H9 (cell line): ENCODE measurements at regions not wholly inside any gene's neighbourhood (a gene's known extent, or its start where the extent isn't known, plus 50 kb on each side); places are given as distances from the start of the nearest gene placed in this dataset.

Experiments used
- DNase-seq: peaks from one replicate; pipeline ENCODE4 v3.0.0-alpha.2; 2017
- H2AFZ ChIP-seq: one replicate; pipeline ENCODE4 v1.6.1; 2013; ENCODE audit warnings: mild to moderate bottlenecking, low read length, control low read depth, moderate library complexity
- H2AK5ac ChIP-seq: 2 replicates; pipeline ENCODE4 v1.6.1; 2013; ENCODE audit warnings: low read length, control low read depth, mixed read lengths; ENCODE audit not compliant: insufficient read length
- H2BK120ac ChIP-seq: one replicate; pipeline ENCODE4 v1.6.1; 2013; ENCODE audit warnings: low read depth, mild to moderate bottlenecking, low read length, control low read depth, inconsistent platforms; ENCODE audit not compliant: poor library complexity, severe bottlenecking
- H2BK12ac ChIP-seq: 2 replicates; pipeline ENCODE4 v1.6.1; 2013; ENCODE audit warnings: low read length, control low read depth, mixed read lengths, low read depth; ENCODE audit not compliant: insufficient read length
- H2BK15ac ChIP-seq: 2 replicates; pipeline ENCODE4 v1.6.1; 2013; ENCODE audit warnings: low read depth, low read length, control low read depth
- H2BK20ac ChIP-seq: one replicate; pipeline ENCODE4 v1.6.1; 2013; ENCODE audit warnings: low read depth, mild to moderate bottlenecking, low read length, control low read depth, inconsistent platforms; ENCODE audit not compliant: poor library complexity, severe bottlenecking
- H2BK5ac ChIP-seq: 2 replicates; pipeline ENCODE4 v1.6.1; 2013; ENCODE audit warnings: low read length, control low read depth, mixed read lengths; ENCODE audit not compliant: insufficient read length
- H3K14ac ChIP-seq: 2 replicates; pipeline ENCODE4 v1.6.1; 2013; ENCODE audit warnings: low read length, control low read depth; ENCODE audit not compliant: insufficient read depth
- H3K18ac ChIP-seq: 2 replicates; pipeline ENCODE4 v1.6.1; 2013; ENCODE audit warnings: low read depth, mild to moderate bottlenecking, mixed read lengths, low read length, control low read depth; ENCODE audit not compliant: insufficient read length
- H3K23ac ChIP-seq: 2 replicates; pipeline ENCODE4 v1.6.1; 2013; ENCODE audit warnings: low read length, control low read depth, mixed read lengths, low read depth; ENCODE audit not compliant: insufficient read length
- H3K23me2 ChIP-seq: 2 replicates; pipeline ENCODE4 v1.6.1; 2013; ENCODE audit warnings: low read depth, mild to moderate bottlenecking, mixed read lengths, low read length, control low read depth; ENCODE audit not compliant: insufficient read length, poor library complexity, severe bottlenecking
- H3K27ac ChIP-seq: 2 replicates; pipeline ENCODE4 v1.5.1; 2013; ENCODE audit warnings: low read length, control low read depth, mixed read lengths, low read depth; ENCODE audit not compliant: insufficient read length
- H3K27me3 ChIP-seq: 2 replicates; pipeline ENCODE4 v1.6.1; 2013; ENCODE audit warnings: low read length, control low read depth, inconsistent platforms; ENCODE audit not compliant: insufficient read depth
- H3K4ac ChIP-seq: 2 replicates; pipeline ENCODE4 v1.6.1; 2013; ENCODE audit warnings: low read depth, mild to moderate bottlenecking, control low read depth, inconsistent platforms, low read length, moderate library complexity
- H3K4me1 ChIP-seq: 2 replicates; pipeline ENCODE4 v1.6.1; 2013; ENCODE audit warnings: low read length, control low read depth, inconsistent platforms; ENCODE audit not compliant: insufficient read depth
- H3K4me2 ChIP-seq: 2 replicates; pipeline ENCODE4 v1.6.1; 2013; ENCODE audit warnings: low read length, control low read depth, mixed read lengths; ENCODE audit not compliant: insufficient read length, insufficient read depth
- H3K56ac ChIP-seq: 2 replicates; pipeline ENCODE4 v1.6.1; 2013; ENCODE audit warnings: low read depth, mild to moderate bottlenecking, mixed read lengths, low read length, control low read depth; ENCODE audit not compliant: insufficient read length
- H3K79me1 ChIP-seq: 2 replicates; pipeline ENCODE4 v1.6.1; 2013; ENCODE audit warnings: low read depth, mild to moderate bottlenecking, moderate library complexity, low read length, control low read depth, inconsistent platforms; ENCODE audit not compliant: insufficient read depth, poor library complexity, severe bottlenecking
- H3K79me2 ChIP-seq: 2 replicates; pipeline ENCODE4 v1.6.1; 2013; ENCODE audit warnings: low read length, control low read depth, inconsistent platforms; ENCODE audit not compliant: insufficient read depth
- H3K9ac ChIP-seq: 2 replicates; pipeline ENCODE4 v1.6.1; 2013; ENCODE audit warnings: low read length, control low read depth, mixed read lengths; ENCODE audit not compliant: insufficient read length; ENCODE audit errors: extremely low read depth
- H3K9me3 ChIP-seq: one replicate; pipeline ENCODE4 v1.6.1; 2013; ENCODE audit warnings: low read depth, low read length, inconsistent platforms; ENCODE audit not compliant: control insufficient read depth
- H3T11ph ChIP-seq: one replicate; pipeline ENCODE4 v1.6.1; 2013; ENCODE audit warnings: mild to moderate bottlenecking, low read length, control low read depth, inconsistent platforms
- H4K20me1 ChIP-seq: one replicate; pipeline ENCODE4 v1.6.1; 2013; ENCODE audit not compliant: control insufficient read depth, insufficient read length, insufficient read depth
- H4K5ac ChIP-seq: 2 replicates; pipeline ENCODE4 v1.6.1; 2013; ENCODE audit warnings: low read depth, mild to moderate bottlenecking, mixed read lengths, low read length, control low read depth; ENCODE audit not compliant: insufficient read length
- H4K8ac ChIP-seq: replicated peaks from 2 replicates; pipeline ENCODE4 v1.6.1; 2013; ENCODE audit warnings: low read length, control low read depth, mixed read lengths, low read depth; ENCODE audit not compliant: insufficient read length
- H4K91ac ChIP-seq: 2 replicates; pipeline ENCODE4 v1.6.1; 2013; ENCODE audit warnings: low read depth, mild to moderate bottlenecking, moderate library complexity, mixed read lengths, low read length, control low read depth; ENCODE audit not compliant: insufficient read length
- H3K27ac Mint-ChIP-seq, 3 experiments: 2 replicates in 2 of 3; 3 replicates in 1 of 3; pipeline ENCODE4 v1.8.0; 2020 to 2021; ENCODE audit warnings: mixed read lengths in 3 of 3, mild to moderate bottlenecking in 1 of 3, moderate library complexity in 1 of 3
- H3K27me3 Mint-ChIP-seq: 2 replicates; pipeline ENCODE4 v1.8.0; 2021; ENCODE audit warnings: low read depth, mild to moderate bottlenecking, moderate library complexity, mixed read lengths
- H3K36me3 Mint-ChIP-seq, 3 experiments: 2 replicates in 2 of 3; 3 replicates in 1 of 3; pipeline ENCODE4 v1.8.0; 2020 to 2021; ENCODE audit warnings: low read depth in 3 of 3, mixed read lengths in 3 of 3; ENCODE audit not compliant: insufficient read depth in 1 of 3
- H3K4me1 Mint-ChIP-seq, 2 experiments: 2 replicates each; pipeline ENCODE4 v1.8.0; 2020; ENCODE audit warnings: mixed read lengths in 2 of 2
- H3K4me3 Mint-ChIP-seq, 2 experiments: 2 replicates in 1 of 2; 3 replicates in 1 of 2; pipeline ENCODE4 v1.8.0; 2020 to 2021; ENCODE audit warnings: mild to moderate bottlenecking in 2 of 2, mixed read lengths in 2 of 2, moderate library complexity in 1 of 2
- H3K9me3 Mint-ChIP-seq, 2 experiments: 2 replicates in 1 of 2; 3 replicates in 1 of 2; pipeline ENCODE4 v1.8.0; 2020; ENCODE audit warnings: mild to moderate bottlenecking in 2 of 2, mixed read lengths in 2 of 2, moderate library complexity in 1 of 2
- CTCF ChIP-seq: fragments of 200-600 bp; sonication (generic); conservative IDR thresholded peaks from 3 replicates; pipeline ENCODE4 v1.8.0; 2021; ENCODE audit warnings: antibody characterized with exemption, mild to moderate bottlenecking
- WGBS: extraction: QIAGEN DNeasy Blood & Tissue Kit; methylation state at CpG from one replicate; pipeline ENCODE4 v1.1.7; 2013; ENCODE audit warnings: missing lambda C conversion rate, low lambda C conversion rate, mixed read lengths; ENCODE audit not compliant: insufficient read length; ENCODE audit errors: extremely low coverage; 5-methylcytosine and 5-hydroxymethylcytosine counted together

GRCh38 chr12:4157122-4157521 lies 116.4 kb upstream of the CCND2 start:
- no peaks in the 10 kb centered on the region for H3K23me2 ChIP-seq
- no peaks in the 10 kb centered on the region for H4K20me1 ChIP-seq
- H3K14ac ChIP-seq, result no peak overlapping the region
- Mint-ChIP-seq H3K27ac (no peak overlapping the region), H3K36me3 (peaks cover 0 to 8% (median 1%) of the 10 kb centered on the region in 3 experiments; a peak in 4 of 7 replicates), H3K9me3 (peaks cover 7 to 11% of the 10 kb centered on the region in 2 experiments), H3K27me3 (no peaks in the 10 kb centered on the region), H3K4me3 (no peak overlapping the region), H3K4me1 (peaks cover 17% of the 10 kb centered on the region in 2 experiments)
- no peak overlapping the region for H3K27ac ChIP-seq
- H2AFZ ChIP-seq, result no peak overlapping the region
- H3K79me2 ChIP-seq, result no peaks in the 10 kb centered on the region
- H4K5ac ChIP-seq, result no peak overlapping the region
- WGBS, result no CpG with 5 or more reads among the region's 3 CpGs
- H3T11ph ChIP-seq, result no peak overlapping the region
- H3K27me3 ChIP-seq, result no peaks in the 10 kb centered on the region
- no peak overlapping the region for H3K4me2 ChIP-seq
- no peak overlapping the region for H3K4ac ChIP-seq
- H2BK15ac ChIP-seq, result no peak overlapping the region
- no peak overlapping the region for H2BK5ac ChIP-seq
- no peak for TF ChIP-seq CTCF
- no peak overlapping the region for H3K23ac ChIP-seq
- H3K9ac ChIP-seq, result no peak overlapping the region
- H3K9me3 ChIP-seq, result no peaks in the 10 kb centered on the region
- H3K56ac ChIP-seq, result no peak overlapping the region
- H4K8ac ChIP-seq, result no peak overlapping the region
- H2BK20ac ChIP-seq, result no peak overlapping the region
- H3K18ac ChIP-seq, result no peak overlapping the region
- H4K91ac ChIP-seq, result no peak overlapping the region
- no peaks in the 10 kb centered on the region for H3K79me1 ChIP-seq
- H2AK5ac ChIP-seq, result no peak overlapping the region
- no peak overlapping the region for H2BK12ac ChIP-seq
- peaks cover 13% of the 10 kb centered on the region; the same call in 1 of the 2 replicates for H3K4me1 ChIP-seq
- no peak for DNase-seq
- H2BK120ac ChIP-seq, result no peak overlapping the region
